ENCODE measurements at regions not wholly inside any gene's neighbourhood (a gene's known extent, or its start where the extent isn't known, plus 50 kb on each side); places are given as distances from the start of the nearest gene placed in this dataset.

DNA sequence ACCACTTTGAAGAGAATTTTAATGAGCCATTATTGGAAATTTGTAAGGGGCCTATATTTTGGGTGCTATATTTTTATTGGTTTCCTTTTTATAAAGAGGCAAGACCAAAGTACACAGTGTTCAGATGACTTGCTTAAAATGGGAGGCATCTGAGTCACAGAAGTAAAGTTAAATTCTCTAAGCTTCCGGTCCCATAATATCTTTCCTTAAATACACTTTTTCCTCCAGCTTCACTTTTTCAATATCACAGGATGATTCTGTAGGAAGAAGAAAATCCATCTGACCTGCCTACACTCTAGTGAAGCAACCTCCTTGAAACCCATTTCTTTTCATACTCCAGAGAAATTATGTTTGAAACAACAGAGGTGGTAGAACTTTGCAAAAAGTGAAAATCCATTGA, 274.0 kb downstream of the PIK3R1 start:
- TF ChIP-seq, protein P1, sequence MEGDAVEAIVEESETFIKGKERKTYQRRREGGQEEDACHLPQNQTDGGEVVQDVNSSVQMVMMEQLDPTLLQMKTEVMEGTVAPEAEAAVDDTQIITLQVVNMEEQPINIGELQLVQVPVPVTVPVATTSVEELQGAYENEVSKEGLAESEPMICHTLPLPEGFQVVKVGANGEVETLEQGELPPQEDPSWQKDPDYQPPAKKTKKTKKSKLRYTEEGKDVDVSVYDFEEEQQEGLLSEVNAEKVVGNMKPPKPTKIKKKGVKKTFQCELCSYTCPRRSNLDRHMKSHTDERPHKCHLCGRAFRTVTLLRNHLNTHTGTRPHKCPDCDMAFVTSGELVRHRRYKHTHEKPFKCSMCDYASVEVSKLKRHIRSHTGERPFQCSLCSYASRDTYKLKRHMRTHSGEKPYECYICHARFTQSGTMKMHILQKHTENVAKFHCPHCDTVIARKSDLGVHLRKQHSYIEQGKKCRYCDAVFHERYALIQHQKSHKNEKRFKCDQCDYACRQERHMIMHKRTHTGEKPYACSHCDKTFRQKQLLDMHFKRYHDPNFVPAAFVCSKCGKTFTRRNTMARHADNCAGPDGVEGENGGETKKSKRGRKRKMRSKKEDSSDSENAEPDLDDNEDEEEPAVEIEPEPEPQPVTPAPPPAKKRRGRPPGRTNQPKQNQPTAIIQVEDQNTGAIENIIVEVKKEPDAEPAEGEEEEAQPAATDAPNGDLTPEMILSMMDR (IDR thresholded peaks at IDR 0.05): no peak
- TF ChIP-seq POLR2A (IDR thresholded peaks at IDR 0.05) (no peak), EP300 (IDR thresholded peaks at IDR 0.05; ENCODE audit: low read depth) (no peak)

Data from transverse colon (tissue), 3 donors.